Epithelial cell of prostate (primary cell): ENCODE measurements at regions not wholly inside any gene's neighbourhood (a gene's known extent, or its start where the extent isn't known, plus 50 kb on each side); places are given as distances from the start of the nearest gene placed in this dataset.

Source experiments
- DNase-seq: peaks from one replicate; pipeline ENCODE4 v3.0.0-alpha.2; 2011; ENCODE audit warnings: low read depth, low spot score
- H3K27ac ChIP-seq: fragments of 450-650 bp; 2 replicates; pipeline ENCODE4 v1.5.1; 2017; ENCODE audit warnings: mild to moderate bottlenecking

GRCh38 chr2:239540174-239540573 is 139.4 kb upstream of the HDAC4 start:
- no peak overlapping the region for H3K27ac ChIP-seq
- no peak for DNase-seq

GRCh38 chr2:239539776-239540100 is 138.9 kb upstream of the HDAC4 start:
- H3K27ac ChIP-seq: no peak overlapping the region
- DNase-seq: no peak

- DNase-seq: no peak
- H3K27ac ChIP-seq: no peak overlapping the region
Observed at GRCh38 chr2:239539083-239539775, 138.4 kb upstream of the HDAC4 start.

- no peak overlapping the region for H3K27ac ChIP-seq
- no peak for DNase-seq
Observed at GRCh38 chr2:239538357-239539052, 137.7 kb upstream of the HDAC4 start.

- H3K27ac ChIP-seq: no peak overlapping the region
- DNase-seq: no peak
Observed at GRCh38 chr2:239537633-239538356, 137.0 kb upstream of the HDAC4 start.

- H3K27ac ChIP-seq: no peak overlapping the region
- no peak for DNase-seq
Observed at GRCh38 chr2:239536186-239536585, 135.4 kb upstream of the HDAC4 start.

GRCh38 chr2:239535413-239536144 is 134.8 kb upstream of the HDAC4 start:
- no peak for DNase-seq
- no peak overlapping the region for H3K27ac ChIP-seq

GRCh38 chr2:239534581-239535412 is 134.0 kb upstream of the HDAC4 start:
- no peak overlapping the region for H3K27ac ChIP-seq
- DNase-seq: no peak

- no peak overlapping the region for H3K27ac ChIP-seq
- DNase-seq: no peak
Observed at GRCh38 chr2:239533569-239534316, 132.9 kb upstream of the HDAC4 start.

- no peak for DNase-seq
- no peak overlapping the region for H3K27ac ChIP-seq
Observed at GRCh38 chr2:239532859-239533258, 132.0 kb upstream of the HDAC4 start.

GRCh38 chr2:239532250-239532649 is 131.4 kb upstream of the HDAC4 start:
- H3K27ac ChIP-seq: no peak overlapping the region
- no peak for DNase-seq

- no peak for DNase-seq
- no peak overlapping the region for H3K27ac ChIP-seq
Observed at GRCh38 chr2:239531456-239532241, 130.8 kb upstream of the HDAC4 start.

GRCh38 chr2:239530749-239531316 is 130.0 kb upstream of the HDAC4 start:
- DNase-seq: no peak

GRCh38 chr2:239529313-239530015 is 128.6 kb upstream of the HDAC4 start:
- no peak overlapping the region for H3K27ac ChIP-seq
- no peak for DNase-seq

More at GRCh38 chr2:239530749-239531316, 130.0 kb upstream of the HDAC4 start:
- H3K27ac ChIP-seq: no peak overlapping the region

- DNase-seq: no peak
- H3K27ac ChIP-seq: no peak overlapping the region
Observed at GRCh38 chr2:239528883-239529282, 128.1 kb upstream of the HDAC4 start.

- DNase-seq: no peak
- H3K27ac ChIP-seq: no peak overlapping the region
Observed at GRCh38 chr2:239528146-239528545, 127.3 kb upstream of the HDAC4 start.

GRCh38 chr2:239526666-239527415 is 126.0 kb upstream of the HDAC4 start:
- H3K27ac ChIP-seq: no peak overlapping the region
- DNase-seq: no peak
